GM12865 (cell line): ENCODE measurements at regions not wholly inside any gene's neighbourhood (a gene's known extent, or its start where the extent isn't known, plus 50 kb on each side); places are given as distances from the start of the nearest gene placed in this dataset.

ENCODE experiments used
- DNase-seq: peaks from one replicate; pipeline ENCODE4 v3.0.0; 2010; ENCODE audit warnings: low read depth
- H3K4me3 ChIP-seq: 2 replicates; pipeline ENCODE4 v1.5.1; 2011; ENCODE audit warnings: mild to moderate bottlenecking, low read depth, low read length, control low read depth
- CTCF ChIP-seq: IDR thresholded peaks from 2 replicates; pipeline ENCODE4 v1.5.1; 2011; ENCODE audit warnings: low read length, control low read depth, low read depth, inconsistent platforms; ENCODE audit not compliant: insufficient read depth; ENCODE audit errors: missing control alignments

GRCh38 chr4:56099378-56099786 lies 150.6 kb downstream of the CEP135 start:
- no peak overlapping the region for H3K4me3 ChIP-seq
- DNase-seq: no peak
- no peak for TF ChIP-seq CTCF

GRCh38 chr4:56093576-56093975 lies 144.8 kb downstream of the CEP135 start:
- DNase-seq: no peak
- TF ChIP-seq CTCF: no peak
- H3K4me3 ChIP-seq: no peak overlapping the region

- DNase-seq: no peak
- no peak overlapping the region for H3K4me3 ChIP-seq
- TF ChIP-seq CTCF: no peak
These were observed 143.8 kb downstream of the CEP135 start for GRCh38 chr4:56092540-56092939.

GRCh38 chr4:56086561-56086960 lies 137.8 kb downstream of the CEP135 start:
- no peak overlapping the region for H3K4me3 ChIP-seq
- no peak for DNase-seq
- no peak for TF ChIP-seq CTCF

- TF ChIP-seq CTCF: no peak
- DNase-seq: no peak
- no peak overlapping the region for H3K4me3 ChIP-seq
These were observed 137.4 kb downstream of the CEP135 start for GRCh38 chr4:56086073-56086541.

- TF ChIP-seq CTCF: no peak
- H3K4me3 ChIP-seq: no peak overlapping the region
- DNase-seq: no peak
These were observed 136.5 kb downstream of the CEP135 start for GRCh38 chr4:56085275-56085674.

GRCh38 chr4:56084851-56085250 lies 136.1 kb downstream of the CEP135 start:
- no peak for TF ChIP-seq CTCF
- H3K4me3 ChIP-seq: no peak overlapping the region
- DNase-seq: no peak
